ENCODE measurements at regions not wholly inside any gene's neighbourhood (a gene's known extent, or its start where the extent isn't known, plus 50 kb on each side); places are given as distances from the start of the nearest gene placed in this dataset.

DNA sequence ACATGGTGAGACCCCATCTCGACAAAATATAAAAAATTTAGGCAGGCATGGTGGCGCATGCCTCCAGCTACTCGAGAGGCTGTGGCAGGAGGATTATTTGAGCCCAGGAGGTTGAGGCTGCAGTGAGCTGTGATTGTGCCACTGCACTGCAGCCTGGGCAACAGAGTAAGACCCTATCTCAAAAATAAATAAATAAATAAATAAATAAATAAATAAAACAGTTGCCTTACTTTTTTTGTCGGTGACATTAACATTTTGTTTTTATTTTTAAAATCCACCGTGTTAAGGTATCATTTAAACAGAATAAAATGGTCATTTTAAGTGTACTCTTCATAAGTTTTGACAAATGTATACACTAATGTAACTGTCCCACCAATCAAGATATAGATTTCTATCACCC, 57.0 kb downstream of the RASL11A start:
- no peaks in the 10 kb centered on the region for H3K27me3 ChIP-seq
- TF ChIP-seq POLR2AphosphoS5 (IDR thresholded peaks at IDR 0.05) (no peak), EP300 (IDR thresholded peaks at IDR 0.05; ENCODE audit: low read depth) (no peak), CTCF (IDR thresholded peaks at IDR 0.05) (no peak), POLR2A (IDR thresholded peaks at IDR 0.05) (no peak)
- WGBS, 2 donors (ENCODE audit: low coverage in 1 of 2) = 83 to 91% methylated on average over 4 to 5 of the region's 5 CpGs
- intact Hi-C loops (cut with DNase I; ENCODE audit: low total_unique reads) = no loop called here
- H3K36me3 ChIP-seq = no peaks in the 10 kb centered on the region
- in situ Hi-C loops (cut with MboI; ENCODE audit: low pct_ligation_motif_present in 1 of 4, low pct_unique_long_range_greater_than_20kb in 1 of 4, low sequenced_read_pairs in 3 of 4) = no loop called here
- H3K4me3 ChIP-seq = no peak overlapping the region
- H3K9me3 ChIP-seq = no peaks in the 10 kb centered on the region
- no peak for DNase-seq
- H3K27ac ChIP-seq = no peak overlapping the region
- no peaks in the 10 kb centered on the region for H3K4me1 ChIP-seq

DNA sequence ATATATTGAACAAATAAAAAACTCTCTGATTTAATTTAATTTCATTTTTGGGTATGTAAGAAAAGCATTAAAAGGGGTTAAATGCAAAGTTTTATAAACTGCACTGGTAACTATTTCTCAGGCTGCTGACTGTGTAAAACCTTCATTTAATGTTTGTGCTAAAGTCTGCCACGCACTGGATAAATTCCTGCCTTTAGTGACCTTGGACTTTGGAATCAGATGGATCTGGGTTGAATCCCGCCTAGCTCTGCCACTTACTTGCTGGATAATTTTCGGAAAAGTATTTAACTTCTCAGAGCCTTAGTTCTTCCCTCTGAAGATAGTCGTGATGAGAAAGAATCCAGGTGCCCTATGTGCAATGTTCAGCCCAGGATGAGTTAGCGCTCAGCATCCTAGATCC, 58.6 kb downstream of the RASL11A start:
- Histone ChIP-seq H3K9me3 (no peaks in the 10 kb centered on the region), H3K4me3 (no peak overlapping the region), H3K27ac (no peak overlapping the region), H3K4me1 (no peaks in the 10 kb centered on the region), H3K27me3 (no peaks in the 10 kb centered on the region), H3K36me3 (no peaks in the 10 kb centered on the region)
- DNase-seq = no peak
- intact Hi-C loops (cut with DNase I; ENCODE audit: low total_unique reads) = no loop called here
- 40 to 72% methylated on average over 1 to 5 of the region's 5 CpGs for WGBS, 2 donors (ENCODE audit: low coverage in 1 of 2)
- in situ Hi-C loops (cut with MboI; ENCODE audit: low pct_ligation_motif_present in 1 of 4, low pct_unique_long_range_greater_than_20kb in 1 of 4, low sequenced_read_pairs in 3 of 4) = no loop called here
- TF ChIP-seq POLR2AphosphoS5 (IDR thresholded peaks at IDR 0.05) (no peak), CTCF (IDR thresholded peaks at IDR 0.05) (no peak), POLR2A (IDR thresholded peaks at IDR 0.05) (no peak), EP300 (IDR thresholded peaks at IDR 0.05; ENCODE audit: low read depth) (no peak)

GRCh38 chr13:27334774-27335435, 64.3 kb downstream of the RASL11A start:
- intact Hi-C loops (cut with DNase I; ENCODE audit: low total_unique reads) (no loop called here), in situ Hi-C loops (cut with MboI; ENCODE audit: low pct_ligation_motif_present in 1 of 4, low pct_unique_long_range_greater_than_20kb in 1 of 4, low sequenced_read_pairs in 3 of 4) (no loop called here)
- no peaks in the 10 kb centered on the region for H3K36me3 ChIP-seq
- no peaks in the 10 kb centered on the region for H3K4me1 ChIP-seq
- no peaks in the 10 kb centered on the region for H3K9me3 ChIP-seq
- H3K27ac ChIP-seq = no peak overlapping the region
- peaks cover 5% of the 10 kb centered on the region for H3K27me3 ChIP-seq
- TF ChIP-seq EP300 (IDR thresholded peaks at IDR 0.05; ENCODE audit: low read depth) = no peak
- TF ChIP-seq POLR2A (IDR thresholded peaks at IDR 0.05) = no peak
- no peak for TF ChIP-seq POLR2AphosphoS5 (IDR thresholded peaks at IDR 0.05)
- no peak for TF ChIP-seq CTCF (IDR thresholded peaks at IDR 0.05)
- 73 to 82% methylated on average over 9 to 13 of the region's 13 CpGs for WGBS, 2 donors (ENCODE audit: low coverage in 1 of 2)
- no peak overlapping the region for H3K4me3 ChIP-seq
- no peak for DNase-seq

DNA sequence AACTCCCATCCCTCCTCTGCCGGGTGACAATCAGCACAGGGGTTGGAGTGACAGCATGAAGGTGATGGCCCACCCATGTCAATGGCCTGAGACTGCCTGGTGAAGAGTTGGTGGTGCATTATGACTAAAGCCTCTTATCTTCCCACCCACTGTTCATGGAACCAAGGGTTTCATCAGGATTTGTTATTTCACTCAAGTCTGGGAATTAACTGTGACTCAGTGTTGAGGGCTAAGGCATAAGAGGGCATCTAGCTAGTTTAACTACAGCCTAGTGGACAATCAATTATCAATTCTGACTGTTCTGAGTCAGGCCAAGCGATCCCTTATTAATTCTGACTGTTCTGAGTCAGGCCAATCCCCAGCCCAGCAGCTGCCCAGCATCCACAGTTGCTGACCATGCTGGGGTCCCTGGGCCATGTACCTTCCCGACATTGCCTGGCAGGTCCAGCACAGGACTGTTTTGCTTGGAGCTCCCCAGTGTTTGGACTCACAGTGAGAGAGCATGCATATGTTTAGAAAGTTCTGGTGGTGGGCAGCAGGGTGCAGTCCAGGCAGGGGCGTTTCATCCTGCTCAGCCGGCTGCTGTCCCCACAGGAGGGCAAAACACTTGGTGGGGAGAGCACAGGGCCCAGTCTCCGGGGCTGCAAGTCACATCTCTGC, 65.5 kb downstream of the RASL11A start:
- no peak for TF ChIP-seq CTCF (IDR thresholded peaks at IDR 0.05)
- no peak for TF ChIP-seq POLR2AphosphoS5 (IDR thresholded peaks at IDR 0.05)
- TF ChIP-seq POLR2A (IDR thresholded peaks at IDR 0.05) = no peak
- no peak for TF ChIP-seq EP300 (IDR thresholded peaks at IDR 0.05; ENCODE audit: low read depth)
- no peak overlapping the region for H3K27ac ChIP-seq
- H3K4me1 ChIP-seq = no peaks in the 10 kb centered on the region
- 68 to 100% methylated on average over 2 to 6 of the region's 6 CpGs for WGBS, 2 donors (ENCODE audit: low coverage in 1 of 2)
- in situ Hi-C loops (cut with MboI; ENCODE audit: low pct_ligation_motif_present in 1 of 4, low pct_unique_long_range_greater_than_20kb in 1 of 4, low sequenced_read_pairs in 3 of 4) = no loop called here
- H3K36me3 ChIP-seq = no peaks in the 10 kb centered on the region
- peaks cover 5% of the 10 kb centered on the region for H3K27me3 ChIP-seq
- intact Hi-C loops (cut with DNase I; ENCODE audit: low total_unique reads) = no loop called here
- no peak overlapping the region for H3K4me3 ChIP-seq
- no peak for DNase-seq
- H3K9me3 ChIP-seq = no peaks in the 10 kb centered on the region

All from transverse colon (tissue), 4 donors.